K562 (cell line): ENCODE measurements at regions not wholly inside any gene's neighbourhood (a gene's known extent, or its start where the extent isn't known, plus 50 kb on each side); places are given as distances from the start of the nearest gene placed in this dataset.
A peak's percentile ranks its signal among the peaks of the same experiment; 100 is the strongest.

Experiments
- ATAC-seq: fragments of 200-7000 bp; cut with Tn5 transposase; 3 replicates; pipeline ENCODE4 v1.9.1; 2020; ENCODE audit warnings: moderate library complexity
- BruUV-seq: library from RNA; stranded (reverse); fragments of 400-500 nt; replicated peaks from 2 replicates; lab custom pipeline; 2021; lab: Mats Ljungman, UMichigan
- CTCF ChIA-PET: fragments of 300-600 bp; formaldehyde crosslinking; extraction: SDS; loops from one replicate; lab custom pipeline; 2021; ENCODE audit warnings: low intra/inter-chr PET ratio; lab: Yijun Ruan, JAX
- POLR2A ChIA-PET: fragments of 300-600, 350-650 bp; sonication (Branson Sonifier 250); formaldehyde crosslinking; extraction: SDS; loops from one replicate; lab custom pipeline; 2021; ENCODE audit warnings: antibody characterized with exemption, inconsistent platforms; lab: Yijun Ruan, JAX
- DNase-seq, 4 experiments: peaks; one replicate each; pipeline versions ENCODE4 v3.0.0 to v3.0.0-alpha.2; 2011 to 2018; ENCODE audit warnings: low spot score in 3 of 4, mixed read lengths in 3 of 4; ENCODE audit errors: extremely low read depth in 1 of 4
- FAIRE-seq: peaks from 2 replicates; lab custom pipeline; 2011; peaks lifted over from hg19 to GRCh38; lab: Jason Lieb, UNC
- H2AFZ ChIP-seq: 2 replicates; pipeline ENCODE4 v1.6.0; 2011; ENCODE audit warnings: low read depth, low read length, control low read depth, inconsistent platforms
- H3K27ac ChIP-seq: fragments of 200-600 bp; 3 replicates; pipeline ENCODE4 v1.8.0; 2011; ENCODE audit warnings: low read depth, mild to moderate bottlenecking, control low read depth, inconsistent platforms, low read length, moderate library complexity, mixed read lengths; ENCODE audit errors: extremely low read depth
- H3K27me3 ChIP-seq, 2 experiments: fragments of 300-600 bp in 1 of 2; 2 replicates in 1 of 2; 3 replicates in 1 of 2; pipeline versions ENCODE4 v1.6.0 to v1.8.0; 2011; ENCODE audit warnings: inconsistent platforms in 2 of 2, low read length in 2 of 2, mild to moderate bottlenecking in 1 of 2, mixed read lengths in 1 of 2, moderate library complexity in 1 of 2; ENCODE audit not compliant: control insufficient read depth in 2 of 2, insufficient read depth in 2 of 2
- H3K36me3 ChIP-seq: fragments of 300-600 bp; 3 replicates; pipeline ENCODE4 v1.8.0; 2011; ENCODE audit warnings: mild to moderate bottlenecking, low read length, inconsistent platforms; ENCODE audit not compliant: control insufficient read depth, insufficient read depth
- H3K4me1 ChIP-seq, 2 experiments: fragments of 200-600 bp in 1 of 2; replicated peaks in 1 of 2; 2 replicates in 1 of 2; 3 replicates in 1 of 2; pipeline versions ENCODE4 v1.5.1 to v1.8.0; 2011; ENCODE audit warnings: inconsistent platforms in 2 of 2, low read length in 2 of 2, mild to moderate bottlenecking in 1 of 2, mixed read lengths in 1 of 2, moderate library complexity in 1 of 2; ENCODE audit not compliant: control insufficient read depth in 2 of 2, insufficient read depth in 2 of 2
- H3K4me2 ChIP-seq: 2 replicates; pipeline ENCODE4 v1.6.1; 2011; ENCODE audit warnings: low read length, control low read depth, inconsistent platforms, mixed read lengths; ENCODE audit not compliant: insufficient read depth
- H3K4me3 ChIP-seq: fragments of 200-600 bp; sonication (generic), shearing (Covaris generic); 2 replicates; pipeline ENCODE4 v1.5.1; 2016; ENCODE audit warnings: control low read depth, inconsistent platforms
- H3K79me2 ChIP-seq: fragments of 200-600 bp; 3 replicates; pipeline ENCODE4 v1.8.0; 2011; ENCODE audit warnings: low read length, inconsistent platforms; ENCODE audit not compliant: control insufficient read depth, insufficient read depth
- H3K9ac ChIP-seq, 2 experiments: 2 replicates each; pipeline versions ENCODE4 v1.6.0 to v1.6.1; 2011; ENCODE audit warnings: low read depth in 2 of 2, low read length in 2 of 2, control low read depth in 1 of 2, inconsistent platforms in 1 of 2, mild to moderate bottlenecking in 1 of 2, mixed read lengths in 1 of 2; ENCODE audit not compliant: insufficient read depth in 1 of 2
- H3K9me1 ChIP-seq: one replicate; pipeline ENCODE4 v1.6.0; 2011; ENCODE audit warnings: inconsistent platforms, mild to moderate bottlenecking, low read length, moderate library complexity; ENCODE audit not compliant: control insufficient read depth, insufficient read depth
- H3K9me3 ChIP-seq: replicated peaks from 2 replicates; pipeline ENCODE4 v1.5.1; 2011; ENCODE audit warnings: low read depth, low read length, inconsistent platforms; ENCODE audit not compliant: control insufficient read depth, insufficient read depth
- H4K20me1 ChIP-seq: replicated peaks from 2 replicates; pipeline ENCODE4 v1.6.1; 2011; ENCODE audit warnings: low read length, inconsistent platforms, mixed read lengths; ENCODE audit not compliant: control insufficient read depth, insufficient read depth
- BCL6 ChIP-seq: fragments of 250-450 bp; sonication (Bioruptor Pico); IDR thresholded peaks from 2 replicates; pipeline ENCODE4 v1.4.0; 2020
- BRD9 ChIP-seq: fragments of 450-650 bp; IDR thresholded peaks from 2 replicates; pipeline ENCODE4 v1.6.1; 2018; ENCODE audit warnings: low read depth; ENCODE audit not compliant: partially characterized antibody
- CREB5 ChIP-seq: fragments of 250-450 bp; sonication (Bioruptor Pico); IDR thresholded peaks from 2 replicates; pipeline ENCODE4 v1.5.0; 2020; ENCODE audit warnings: mild to moderate bottlenecking
- HOXB6 ChIP-seq: fragments of 250-450 bp; sonication (Bioruptor Pico); IDR thresholded peaks from 2 replicates; pipeline ENCODE4 v1.5.1; 2022; ENCODE audit warnings: mild to moderate bottlenecking, borderline replicate concordance
- IRF2 ChIP-seq: sonication (generic); formaldehyde crosslinking; IDR thresholded peaks from 2 replicates; pipeline ENCODE4 v1.8.1; 2022; ENCODE audit warnings: mild to moderate bottlenecking, missing genetic modification reagents
- MEF2D ChIP-seq: conservative IDR thresholded peaks from 2 replicates; pipeline ENCODE4 v1.6.1; 2016; ENCODE audit warnings: low read depth, missing genetic modification characterization, missing compliant biosample characterization
- NKRF ChIP-seq: fragments of 450-650 bp; IDR thresholded peaks from 2 replicates; pipeline ENCODE4 v1.6.1; 2016; ENCODE audit warnings: borderline replicate concordance
- WHSC1 ChIP-seq: IDR thresholded peaks from one replicate; pipeline ENCODE4 v1.6.1; 2012; ENCODE audit warnings: low read length, control low read depth, inconsistent platforms
- ZBTB34 ChIP-seq: fragments of 250-450 bp; sonication (Bioruptor Pico); IDR thresholded peaks from 2 replicates; pipeline ENCODE4 v1.8.0; 2021; ENCODE audit warnings: mild to moderate bottlenecking, moderate library complexity
- WGBS: fragments of 100-300 bp; shearing (Covaris generic); methylation state at CpG from one replicate; pipeline ENCODE4 v1.1.6; 2016; ENCODE audit warnings: low coverage, mixed read lengths; ENCODE audit not compliant: insufficient coverage; ENCODE audit errors: missing lambda C conversion rate; 5-methylcytosine and 5-hydroxymethylcytosine counted together
- in situ Hi-C: fragments of 300-500 bp; cut with MboI; formaldehyde crosslinking; loops from 4 replicates; pipeline ENCODE4 v1.15.0; 2018; ENCODE audit warnings: inconsistent platforms, mixed read lengths
- intact Hi-C: fragments of 100-400 bp; cut with micrococcal nuclease; formaldehyde crosslinking; loops from 2 replicates; pipeline ENCODE4 v1.14.2; 2022

- TF ChIP-seq NKRF: no peak
- TF ChIP-seq WHSC1: no peak
- no peak for TF ChIP-seq HOXB6
- TF ChIP-seq CREB5 (CRISPR knock-in tag): no peak
Observed at GRCh38 chr1:47592296-47593012, 154.6 kb downstream of the FOXD2 start (continued).

- ChIA-PET CTCF (no interaction called here), POLR2A (interaction anchor here (0.8 kb wide), 1 partner anchor 13 kb away, joined by 5 read pairs; no protein-coding TSS in a partner anchor)
- no peak for FAIRE-seq
Observed at GRCh38 chr1:47593013-47593568, 155.2 kb downstream of the FOXD2 start.

More at GRCh38 chr1:47593013-47593568, 155.2 kb downstream of the FOXD2 start:
- H3K79me2 ChIP-seq: no peaks in the 10 kb centered on the region
- DNase-seq (no peak), ATAC-seq (peak; percentile 28; the same call in 2 of the 3 replicates)
- intact Hi-C loops (no loop called here), in situ Hi-C loops (no loop called here)
- H3K9me1 ChIP-seq: no peaks in the 10 kb centered on the region
- H3K36me3 ChIP-seq: no peaks in the 10 kb centered on the region
- 0 out of 2 replicates have a peak, but pooled peaks cover 3% of the 10 kb centered on the region for H3K9me3 ChIP-seq
- WGBS: 5% methylated on average over 47 of the region's 47 CpGs
- H3K4me2 ChIP-seq: no peak overlapping the region
- H3K9ac ChIP-seq: no peak overlapping the region
- peaks cover 0 to 5% of the 10 kb centered on the region in 2 experiments; a peak in 1 of 5 replicates for H3K4me1 ChIP-seq
- H3K27ac ChIP-seq: no peak overlapping the region
- no peak overlapping the region for H2AFZ ChIP-seq
- peaks cover 23 to 56% of the 10 kb centered on the region in 2 experiments; a peak in 4 of 5 replicates for H3K27me3 ChIP-seq
- BruUV-seq: no TSS peak
- TF ChIP-seq BCL6 (CRISPR knock-in tag) (no peak), ZBTB34 (CRISPR knock-in tag) (no peak), MEF2D (tag) (no peak), BRD9 (no peak), IRF2 (CRISPR knock-in tag) (no peak)
- TF ChIP-seq, all 486 proteins: peak for 0
- no peak overlapping the region for H3K4me3 ChIP-seq
- H4K20me1 ChIP-seq: no peaks in the 10 kb centered on the region
